ENCODE measurements at regions not wholly inside any gene's neighbourhood (a gene's known extent, or its start where the extent isn't known, plus 50 kb on each side); places are given as distances from the start of the nearest gene placed in this dataset.

DNA sequence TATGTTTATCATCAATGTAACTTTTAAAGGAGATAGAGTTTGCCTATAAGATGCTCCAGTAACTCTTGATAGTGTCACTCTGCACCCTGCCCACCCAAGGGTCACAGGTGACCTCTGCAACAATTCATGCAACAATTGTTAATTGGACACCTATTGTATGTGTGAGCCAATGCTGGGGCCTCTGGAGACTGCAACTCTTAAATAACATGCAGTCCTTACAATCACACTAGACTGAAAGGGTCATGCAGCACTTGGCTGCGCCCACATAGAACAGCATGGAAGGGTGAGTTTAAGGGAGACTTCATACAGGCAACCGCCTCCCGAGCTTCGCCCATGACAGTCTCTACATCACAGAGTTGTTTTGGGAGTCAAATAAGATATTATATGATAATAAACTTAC lies 137.1 kb upstream of the TWIST2 start:
- Mint-ChIP-seq H3K27me3 (ENCODE audit: low read depth, poor library complexity) (peaks cover 7% of the 10 kb centered on the region), H3K4me1 (peaks cover 2% of the 10 kb centered on the region), H3K36me3 (ENCODE audit: low read depth) (no peaks in the 10 kb centered on the region), H3K27ac (no peak overlapping the region), H3K9me3 (no peaks in the 10 kb centered on the region), H3K4me3 (no peak overlapping the region)
- TF ChIP-seq, protein P1, sequence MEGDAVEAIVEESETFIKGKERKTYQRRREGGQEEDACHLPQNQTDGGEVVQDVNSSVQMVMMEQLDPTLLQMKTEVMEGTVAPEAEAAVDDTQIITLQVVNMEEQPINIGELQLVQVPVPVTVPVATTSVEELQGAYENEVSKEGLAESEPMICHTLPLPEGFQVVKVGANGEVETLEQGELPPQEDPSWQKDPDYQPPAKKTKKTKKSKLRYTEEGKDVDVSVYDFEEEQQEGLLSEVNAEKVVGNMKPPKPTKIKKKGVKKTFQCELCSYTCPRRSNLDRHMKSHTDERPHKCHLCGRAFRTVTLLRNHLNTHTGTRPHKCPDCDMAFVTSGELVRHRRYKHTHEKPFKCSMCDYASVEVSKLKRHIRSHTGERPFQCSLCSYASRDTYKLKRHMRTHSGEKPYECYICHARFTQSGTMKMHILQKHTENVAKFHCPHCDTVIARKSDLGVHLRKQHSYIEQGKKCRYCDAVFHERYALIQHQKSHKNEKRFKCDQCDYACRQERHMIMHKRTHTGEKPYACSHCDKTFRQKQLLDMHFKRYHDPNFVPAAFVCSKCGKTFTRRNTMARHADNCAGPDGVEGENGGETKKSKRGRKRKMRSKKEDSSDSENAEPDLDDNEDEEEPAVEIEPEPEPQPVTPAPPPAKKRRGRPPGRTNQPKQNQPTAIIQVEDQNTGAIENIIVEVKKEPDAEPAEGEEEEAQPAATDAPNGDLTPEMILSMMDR (IDR thresholded peaks at IDR 0.05), result no peak
- no peak for DNase-seq

DNA sequence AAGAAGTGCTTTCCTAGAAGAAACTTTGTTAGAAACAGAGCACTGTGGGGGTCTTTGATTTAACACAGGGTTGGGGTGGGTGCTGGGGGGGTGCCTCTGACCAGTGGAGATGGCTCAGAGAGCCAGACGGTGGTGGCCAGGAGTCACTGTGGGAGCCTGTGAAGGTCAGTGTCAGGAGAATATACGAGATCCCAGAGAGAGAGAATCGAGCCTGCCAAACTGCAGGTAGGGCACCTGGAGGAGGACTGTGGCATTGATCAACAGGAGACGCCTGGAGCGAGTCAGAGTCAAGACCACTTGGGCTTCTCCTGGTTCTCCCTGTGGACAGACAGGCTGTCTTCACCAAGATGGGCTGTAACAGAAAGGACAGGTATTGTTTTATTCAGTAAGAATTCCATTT lies 136.5 kb upstream of the TWIST2 start:
- TF ChIP-seq, protein P1 (IDR thresholded peaks at IDR 0.05), result no peak
- Mint-ChIP-seq H3K9me3 (no peaks in the 10 kb centered on the region), H3K4me3 (no peak overlapping the region), H3K36me3 (ENCODE audit: low read depth) (no peaks in the 10 kb centered on the region), H3K27ac (no peak overlapping the region), H3K27me3 (ENCODE audit: low read depth, poor library complexity) (peaks cover 7% of the 10 kb centered on the region), H3K4me1 (peaks cover 6% of the 10 kb centered on the region)
- no peak for DNase-seq

DNA sequence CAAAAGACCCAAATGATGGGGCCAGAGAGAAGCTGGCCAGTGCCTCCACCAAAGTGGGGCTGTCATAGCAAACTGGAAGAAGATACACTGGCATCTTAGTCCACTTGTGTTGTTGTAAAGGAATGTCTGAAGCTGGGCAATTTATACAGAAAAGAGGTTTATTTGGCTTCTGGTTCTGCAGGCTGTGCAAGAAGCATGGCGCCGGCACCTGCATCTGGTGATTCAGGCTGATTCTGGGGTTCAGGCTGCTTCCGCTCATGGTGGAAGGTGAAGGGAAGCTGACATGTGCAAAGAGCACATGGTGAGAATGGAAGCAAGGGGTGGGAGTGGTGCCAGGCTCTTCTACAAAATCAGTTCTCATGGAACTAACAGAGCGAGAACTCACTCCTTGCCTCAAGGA lies 135.9 kb upstream of the TWIST2 start:
- DNase-seq, result no peak
- TF ChIP-seq, protein P1 (IDR thresholded peaks at IDR 0.05), result no peak
- Mint-ChIP-seq H3K4me3 (no peak overlapping the region), H3K9me3 (no peaks in the 10 kb centered on the region), H3K27ac (no peak overlapping the region), H3K27me3 (ENCODE audit: low read depth, poor library complexity) (peaks cover 7% of the 10 kb centered on the region), H3K4me1 (peaks cover 10% of the 10 kb centered on the region), H3K36me3 (ENCODE audit: low read depth) (no peaks in the 10 kb centered on the region)

DNA sequence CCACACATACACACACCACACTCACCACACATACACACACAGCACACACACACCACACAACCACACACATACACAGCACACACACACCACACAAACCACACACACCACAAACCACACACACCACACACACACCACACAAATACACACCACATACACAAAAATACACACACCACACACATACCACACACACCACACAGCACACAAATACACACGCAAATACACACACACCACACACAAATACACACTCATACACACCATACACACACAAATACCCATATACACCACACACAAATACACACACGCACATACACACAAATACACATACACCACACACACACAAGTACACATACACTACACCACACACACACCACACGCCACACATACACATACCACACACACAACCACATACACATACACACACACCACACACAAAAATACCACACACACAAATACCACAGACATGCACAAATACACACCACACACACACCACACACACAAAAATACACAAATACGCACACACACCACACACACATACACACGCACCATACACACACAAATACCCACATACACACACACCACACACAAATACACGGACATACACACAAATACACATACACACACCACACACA lies 134.6 kb upstream of the TWIST2 start:
- Mint-ChIP-seq H3K27ac (no peak overlapping the region), H3K4me1 (peaks cover 10% of the 10 kb centered on the region), H3K9me3 (no peaks in the 10 kb centered on the region), H3K27me3 (ENCODE audit: low read depth, poor library complexity) (peaks cover 7% of the 10 kb centered on the region), H3K4me3 (no peak overlapping the region), H3K36me3 (ENCODE audit: low read depth) (no peaks in the 10 kb centered on the region)
- DNase-seq, result no peak
- TF ChIP-seq, protein P1 (IDR thresholded peaks at IDR 0.05), result no peak

DNA sequence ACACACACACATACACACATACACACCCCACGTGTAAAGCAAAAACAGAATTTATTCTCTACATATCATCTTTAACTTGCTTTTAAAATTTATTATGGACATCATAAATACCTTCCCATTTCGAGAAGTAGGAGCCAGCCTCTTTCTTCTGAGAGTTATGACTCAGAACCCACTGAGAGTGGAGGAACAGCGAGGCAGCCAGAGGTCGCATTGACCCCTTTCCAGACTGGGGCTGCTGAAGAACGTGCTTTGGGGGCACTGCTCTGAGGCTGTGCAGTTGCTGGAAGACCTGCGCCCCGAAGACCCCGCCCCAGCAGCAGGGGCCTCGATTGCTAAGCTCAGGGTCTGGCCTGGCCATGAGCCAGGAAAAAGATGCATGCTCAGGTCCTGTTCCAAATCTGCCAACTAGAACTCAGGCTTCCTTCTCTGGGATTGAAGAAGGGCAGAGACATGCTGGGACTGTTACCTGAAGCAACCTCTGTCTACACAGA lies 133.8 kb upstream of the TWIST2 start:
- peaks cover 7% of the 10 kb centered on the region for H3K27me3 Mint-ChIP-seq (ENCODE audit: low read depth, poor library complexity)
- H3K27ac Mint-ChIP-seq, result no peak overlapping the region
- no peaks in the 10 kb centered on the region for H3K9me3 Mint-ChIP-seq
- H3K4me3 Mint-ChIP-seq, result no peak overlapping the region
- H3K36me3 Mint-ChIP-seq (ENCODE audit: low read depth), result no peaks in the 10 kb centered on the region
- peaks cover 10% of the 10 kb centered on the region for H3K4me1 Mint-ChIP-seq
- no peak for DNase-seq
- TF ChIP-seq, protein P1 (IDR thresholded peaks at IDR 0.05), result no peak

DNA sequence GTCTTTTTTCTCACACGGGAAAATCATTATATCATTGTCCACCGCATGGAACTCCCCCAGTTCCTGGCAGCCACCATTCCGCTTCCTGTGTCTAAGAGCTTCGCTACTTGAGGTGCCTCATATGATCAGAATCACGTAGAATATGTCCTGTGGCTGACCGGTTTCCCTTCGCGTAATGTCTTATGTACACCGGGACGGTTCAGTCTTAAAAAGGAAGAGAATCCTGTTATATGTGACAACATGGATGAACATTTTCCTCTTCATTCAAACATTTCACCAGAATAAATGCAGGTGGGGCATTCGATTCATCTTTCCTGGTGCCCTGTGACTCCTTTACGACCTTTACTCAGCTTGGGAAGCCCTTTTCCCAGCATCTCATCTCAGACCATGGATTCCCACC lies 131.7 kb upstream of the TWIST2 start:
- DNase-seq, result no peak
- Mint-ChIP-seq H3K4me1 (peaks cover 10% of the 10 kb centered on the region), H3K27me3 (ENCODE audit: low read depth, poor library complexity) (peaks cover 7% of the 10 kb centered on the region), H3K9me3 (peaks cover 1% of the 10 kb centered on the region), H3K4me3 (no peak overlapping the region), H3K27ac (no peak overlapping the region), H3K36me3 (ENCODE audit: low read depth) (no peaks in the 10 kb centered on the region)
- TF ChIP-seq, protein P1 (IDR thresholded peaks at IDR 0.05), result no peak
